ENCODE measurements at regions not wholly inside any gene's neighbourhood (a gene's known extent, or its start where the extent isn't known, plus 50 kb on each side); places are given as distances from the start of the nearest gene placed in this dataset.
A peak's percentile ranks its signal among the peaks of the same experiment; 100 is the strongest.
"Not testable (repeated sequence)": the region's sequence is repeated elsewhere in the genome, so short reads cannot be mapped to it uniquely, and the experiment has no call there.

DNA sequence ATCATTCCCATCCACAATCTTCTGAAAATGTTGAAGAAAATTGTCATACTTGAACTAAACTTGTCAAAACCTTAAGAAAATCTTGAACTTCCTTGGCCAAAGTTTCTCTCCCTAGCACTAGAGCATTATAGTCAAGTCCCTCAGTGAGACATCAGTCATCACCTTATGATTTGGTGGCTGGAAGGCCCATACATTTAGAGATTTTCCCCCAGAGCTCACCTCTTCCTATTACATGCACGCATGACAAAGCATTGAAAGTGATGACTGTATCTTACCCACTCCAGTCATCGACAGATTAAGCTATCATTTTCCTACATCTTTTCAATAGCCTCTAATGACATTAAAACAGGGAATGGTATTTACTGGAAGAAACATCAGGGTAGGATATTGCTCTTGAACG lies 948.8 kb downstream of the TMEM121 start:
- not testable (repeated sequence) for H3K36me3 Mint-ChIP-seq, H3K4me3 Mint-ChIP-seq, H3K9me3 Mint-ChIP-seq, DNase-seq, H3K27ac Mint-ChIP-seq, H3K4me1 Mint-ChIP-seq, H3K27me3 Mint-ChIP-seq

GRCh38 chr14:106477600-106477999 lies 951.2 kb downstream of the TMEM121 start:
- not testable (repeated sequence) for H3K4me1 Mint-ChIP-seq, H3K9me3 Mint-ChIP-seq, DNase-seq, H3K27me3 Mint-ChIP-seq, H3K36me3 Mint-ChIP-seq, H3K4me3 Mint-ChIP-seq, H3K27ac Mint-ChIP-seq

GRCh38 chr14:106480287-106480686 lies 953.9 kb downstream of the TMEM121 start:
- H3K9me3 Mint-ChIP-seq, H3K27ac Mint-ChIP-seq, H3K27me3 Mint-ChIP-seq, H3K4me1 Mint-ChIP-seq, DNase-seq, H3K4me3 Mint-ChIP-seq, H3K36me3 Mint-ChIP-seq: not testable (repeated sequence)

DNA sequence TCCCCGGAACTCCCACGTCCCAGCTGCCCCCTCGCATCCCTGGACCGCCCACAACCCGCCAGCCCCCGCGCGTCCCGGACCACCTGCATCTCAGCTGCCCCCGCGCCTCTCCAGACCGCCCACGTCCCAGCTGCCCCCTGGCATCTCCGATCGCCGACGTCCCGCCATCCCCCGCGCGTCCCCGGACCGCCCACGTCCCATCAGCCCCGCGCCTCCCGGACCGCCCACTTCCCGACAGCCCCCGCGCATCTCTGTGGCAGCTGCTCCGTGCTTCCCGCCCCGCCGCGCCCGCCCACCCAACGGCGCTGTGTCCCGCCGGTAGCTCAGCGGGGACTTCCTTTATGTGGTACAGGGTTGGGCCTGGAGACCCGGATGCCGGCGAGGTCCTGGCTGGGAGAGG lies 955.8 kb downstream of the TMEM121 start:
- H3K4me1 Mint-ChIP-seq, H3K36me3 Mint-ChIP-seq, H3K4me3 Mint-ChIP-seq, DNase-seq, H3K27ac Mint-ChIP-seq, H3K27me3 Mint-ChIP-seq, H3K9me3 Mint-ChIP-seq: not testable (repeated sequence)

GRCh38 chr14:106487600-106487999 lies 961.2 kb downstream of the TMEM121 start:
- Mint-ChIP-seq H3K27me3 (no peaks in the 10 kb centered on the region), H3K9me3 (no peaks in the 10 kb centered on the region), H3K4me3 (no peak overlapping the region), H3K27ac (no peak overlapping the region), H3K36me3 (no peaks in the 10 kb centered on the region), H3K4me1 (peaks cover 11% of the 10 kb centered on the region)
- no peak for DNase-seq

GRCh38 chr14:106488291-106488690 lies 961.9 kb downstream of the TMEM121 start:
- Mint-ChIP-seq H3K36me3 (no peaks in the 10 kb centered on the region), H3K4me3 (no peak overlapping the region), H3K27me3 (no peaks in the 10 kb centered on the region), H3K9me3 (no peaks in the 10 kb centered on the region), H3K27ac (peak overlapping the region; percentile 65), H3K4me1 (peaks cover 11% of the 10 kb centered on the region)
- DNase-seq, result no peak

DNA sequence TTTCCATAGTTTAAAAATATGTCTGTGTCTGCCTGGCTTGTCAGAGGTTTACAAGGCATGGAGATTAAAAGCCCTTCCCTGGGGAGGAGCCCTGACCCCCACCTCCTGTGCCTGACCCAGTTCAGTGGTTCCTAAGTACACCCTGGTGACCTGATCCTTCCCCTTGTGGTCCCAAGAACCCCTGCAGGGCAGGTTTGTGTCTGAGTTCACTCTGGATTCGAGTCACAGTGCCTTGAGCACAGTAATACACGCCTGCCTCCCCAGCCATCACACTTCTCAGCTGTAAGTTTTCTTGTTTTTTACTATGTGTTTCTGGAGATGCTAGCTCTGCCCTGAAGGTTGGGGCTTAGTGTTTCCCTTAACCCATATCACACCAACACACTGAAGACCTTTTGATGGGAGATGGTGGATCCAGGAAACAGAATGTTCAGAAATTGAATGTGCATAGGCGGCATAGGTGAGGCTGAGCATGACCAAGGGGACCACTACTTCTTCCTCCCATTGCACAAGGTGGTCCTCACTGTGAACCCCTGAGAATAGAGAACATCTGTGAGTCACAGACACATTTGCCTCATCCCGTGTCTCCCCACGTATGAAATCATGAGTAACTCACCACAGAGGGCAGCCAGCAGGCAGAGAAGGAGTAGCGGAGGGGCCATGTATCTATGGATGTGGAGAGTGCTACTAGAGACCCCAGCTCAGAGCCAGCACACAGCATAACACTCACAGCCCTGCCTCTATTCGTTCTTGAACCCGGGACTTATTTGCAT lies 962.9 kb downstream of the TMEM121 start:
- peak; percentile 41 for DNase-seq
- no peak overlapping the region for H3K4me3 Mint-ChIP-seq
- H3K4me1 Mint-ChIP-seq, result peaks cover 16% of the 10 kb centered on the region
- no peaks in the 10 kb centered on the region for H3K9me3 Mint-ChIP-seq
- H3K27me3 Mint-ChIP-seq, result no peaks in the 10 kb centered on the region
- H3K36me3 Mint-ChIP-seq, result no peaks in the 10 kb centered on the region
- H3K27ac Mint-ChIP-seq, result peak overlapping the region; percentile 65

DNA sequence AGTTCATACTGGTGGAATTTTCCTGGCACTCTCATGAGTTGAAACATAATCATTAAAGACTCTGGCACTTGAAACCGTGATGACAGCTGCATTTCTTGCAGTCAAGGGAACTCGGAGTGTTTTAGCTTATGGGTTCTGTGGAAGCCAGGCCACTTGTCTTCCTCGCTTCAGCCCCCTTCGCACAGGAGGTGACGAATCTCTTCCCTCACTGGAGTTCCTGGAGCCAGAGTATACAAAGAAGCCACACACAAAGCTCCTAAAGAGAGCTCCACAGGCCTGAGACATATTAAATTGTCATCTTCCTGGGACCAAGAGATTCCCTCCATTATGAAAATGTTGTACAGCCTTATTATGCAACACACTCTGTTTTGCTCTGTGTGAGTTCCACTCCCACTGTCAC lies 964.1 kb downstream of the TMEM121 start:
- Mint-ChIP-seq H3K9me3 (no peaks in the 10 kb centered on the region), H3K27me3 (no peaks in the 10 kb centered on the region), H3K27ac (no peak overlapping the region), H3K4me1 (peaks cover 20% of the 10 kb centered on the region), H3K4me3 (no peak overlapping the region), H3K36me3 (no peaks in the 10 kb centered on the region)
- DNase-seq, result no peak

- Mint-ChIP-seq H3K36me3 (no peaks in the 10 kb centered on the region), H3K27me3 (no peaks in the 10 kb centered on the region), H3K9me3 (peaks cover 2% of the 10 kb centered on the region), H3K4me3 (no peak overlapping the region), H3K27ac (no peak overlapping the region), H3K4me1 (peaks cover 20% of the 10 kb centered on the region)
- DNase-seq, result peak; percentile 25
Observed at GRCh38 chr14:106491851-106492250, 965.5 kb downstream of the TMEM121 start.

GRCh38 chr14:106493962-106494823 lies 967.8 kb downstream of the TMEM121 start:
- Mint-ChIP-seq H3K9me3 (peaks cover 2% of the 10 kb centered on the region), H3K27ac (no peak overlapping the region), H3K4me3 (peak overlapping the region; percentile 69), H3K4me1 (peaks cover 17% of the 10 kb centered on the region), H3K27me3 (no peaks in the 10 kb centered on the region), H3K36me3 (no peaks in the 10 kb centered on the region)
- DNase-seq, result no peak

- Mint-ChIP-seq H3K27me3 (no peaks in the 10 kb centered on the region), H3K4me1 (peaks cover 6% of the 10 kb centered on the region), H3K36me3 (no peaks in the 10 kb centered on the region), H3K9me3 (peaks cover 1% of the 10 kb centered on the region), H3K27ac (no peak overlapping the region), H3K4me3 (no peak overlapping the region)
- no peak for DNase-seq
Observed at GRCh38 chr14:106500571-106500970, 974.2 kb downstream of the TMEM121 start.

- H3K9me3 Mint-ChIP-seq, result no peaks in the 10 kb centered on the region
- no peaks in the 10 kb centered on the region for H3K36me3 Mint-ChIP-seq
- H3K27ac Mint-ChIP-seq, result no peak overlapping the region
- DNase-seq, result no peak
- no peaks in the 10 kb centered on the region for H3K27me3 Mint-ChIP-seq
- H3K4me3 Mint-ChIP-seq, result no peak overlapping the region
- H3K4me1 Mint-ChIP-seq, result peaks cover 16% of the 10 kb centered on the region
Observed at GRCh38 chr14:106501898-106502297, 975.5 kb downstream of the TMEM121 start.

DNA sequence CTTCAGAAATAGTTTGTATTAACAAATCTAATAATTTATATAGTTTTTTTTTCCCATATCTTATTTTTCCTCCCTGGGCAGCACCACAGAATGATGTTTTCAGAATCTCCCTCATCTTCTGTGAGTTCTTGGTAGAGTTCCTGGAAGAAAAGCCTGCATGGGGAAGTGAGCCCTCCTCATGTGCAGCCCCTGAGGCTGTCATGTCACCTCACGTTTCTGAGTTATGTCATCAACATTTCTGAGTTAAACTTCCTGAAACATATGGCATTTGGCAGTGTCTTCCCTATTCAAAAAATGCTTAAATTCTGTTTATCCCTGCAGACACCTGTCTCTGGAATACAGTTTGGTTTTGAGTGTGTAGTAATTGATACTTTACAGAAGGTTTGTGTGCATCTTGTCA lies 979.0 kb downstream of the TMEM121 start:
- H3K27ac Mint-ChIP-seq, result no peak overlapping the region
- DNase-seq, result no peak
- no peaks in the 10 kb centered on the region for H3K36me3 Mint-ChIP-seq
- no peak overlapping the region for H3K4me3 Mint-ChIP-seq
- H3K4me1 Mint-ChIP-seq, result peaks cover 41% of the 10 kb centered on the region
- no peaks in the 10 kb centered on the region for H3K9me3 Mint-ChIP-seq
- no peaks in the 10 kb centered on the region for H3K27me3 Mint-ChIP-seq

DNA sequence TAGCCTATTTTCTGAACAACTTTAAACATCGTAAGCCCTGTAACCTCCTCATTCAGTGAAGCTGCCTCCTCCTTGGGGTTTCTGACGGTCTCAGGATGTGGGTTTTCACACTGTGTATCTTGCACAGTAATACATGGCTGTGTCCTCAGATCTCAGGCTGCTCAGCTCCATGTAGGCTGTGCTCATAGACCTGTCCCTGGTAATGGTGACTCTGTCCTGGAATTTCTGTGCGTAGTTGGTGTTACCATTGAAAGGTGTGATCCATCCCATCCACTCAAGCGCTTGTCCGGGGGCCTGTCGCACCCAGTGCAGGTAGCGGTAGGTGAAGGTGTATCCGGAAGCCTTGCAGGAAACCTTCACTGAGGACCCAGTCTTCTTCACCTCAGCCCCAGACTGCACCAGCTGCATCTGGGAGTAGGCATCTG lies 980.5 kb downstream of the TMEM121 start:
- no peaks in the 10 kb centered on the region for H3K27me3 Mint-ChIP-seq
- H3K4me1 Mint-ChIP-seq, result peaks cover 56% of the 10 kb centered on the region
- peak overlapping the region; percentile 26 for H3K4me3 Mint-ChIP-seq
- H3K9me3 Mint-ChIP-seq, result no peaks in the 10 kb centered on the region
- H3K27ac Mint-ChIP-seq, result peak overlapping the region; percentile 60
- H3K36me3 Mint-ChIP-seq, result no peaks in the 10 kb centered on the region
- peak; percentile 43 for DNase-seq

DNA sequence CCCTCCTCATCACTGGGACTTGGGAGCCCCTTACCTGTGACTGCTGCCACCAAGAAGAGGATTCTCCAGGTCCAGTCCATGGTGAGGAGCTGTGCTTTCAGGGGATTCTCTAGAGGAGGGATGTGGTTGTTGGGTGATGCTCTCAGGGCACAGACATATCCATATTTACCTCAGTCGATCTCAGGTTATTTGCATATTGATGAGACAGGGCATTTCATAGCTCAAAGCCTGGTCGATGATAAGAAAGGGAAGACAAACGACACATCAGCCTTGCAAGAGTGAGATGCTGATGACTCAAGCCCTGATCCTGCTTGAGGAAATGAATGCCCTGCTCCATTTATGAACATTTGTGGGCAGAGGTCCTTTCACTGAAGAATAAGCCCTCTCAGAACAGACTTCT lies 981.0 kb downstream of the TMEM121 start:
- H3K9me3 Mint-ChIP-seq, result no peaks in the 10 kb centered on the region
- peak overlapping the region; percentile 60 for H3K27ac Mint-ChIP-seq
- H3K4me1 Mint-ChIP-seq, result peaks cover 59% of the 10 kb centered on the region
- no peaks in the 10 kb centered on the region for H3K36me3 Mint-ChIP-seq
- DNase-seq, result no peak
- no peaks in the 10 kb centered on the region for H3K27me3 Mint-ChIP-seq
- H3K4me3 Mint-ChIP-seq, result peak overlapping the region; percentile 26

- Mint-ChIP-seq H3K4me1 (peaks cover 65% of the 10 kb centered on the region), H3K27ac (no peak overlapping the region), H3K4me3 (no peak overlapping the region), H3K27me3 (no peaks in the 10 kb centered on the region), H3K9me3 (no peaks in the 10 kb centered on the region), H3K36me3 (no peaks in the 10 kb centered on the region)
- DNase-seq, result no peak
Observed at GRCh38 chr14:106508216-106508615, 981.8 kb downstream of the TMEM121 start.

Data from activated naive CD8-positive, alpha-beta T cell treated with anti-CD3 and anti-CD28 coated beads for 36 hours (primary cell).